AG04449 (cell line): ENCODE measurements at regions not wholly inside any gene's neighbourhood (a gene's known extent, or its start where the extent isn't known, plus 50 kb on each side); places are given as distances from the start of the nearest gene placed in this dataset.

ENCODE experiments used
- CTCF ChIA-PET: fragments of 350-600 bp; formaldehyde crosslinking; extraction: SDS; loops from one replicate; lab custom pipeline; 2021; ENCODE audit warnings: antibody characterized with exemption; lab: Yijun Ruan, JAX
- POLR2A ChIA-PET: fragments of 400-600, 350-600 bp; formaldehyde crosslinking; extraction: SDS; loops from one replicate; lab custom pipeline; 2020; ENCODE audit warnings: antibody characterized with exemption, inconsistent platforms; lab: Yijun Ruan, JAX
- DNase-seq: peaks from one replicate; pipeline ENCODE4 v3.0.0-alpha.2; 2010; ENCODE audit warnings: low read depth, low spot score
- H3K4me3 ChIP-seq: 2 replicates; pipeline ENCODE4 v1.5.1; 2011; ENCODE audit warnings: low read depth, mild to moderate bottlenecking, control low read depth, low read length
- CTCF ChIP-seq: IDR thresholded peaks from one replicate; pipeline ENCODE4 v1.5.1; 2011; ENCODE audit warnings: mild to moderate bottlenecking, moderate library complexity, low read length, control low read depth, inconsistent platforms; ENCODE audit not compliant: insufficient read depth; ENCODE audit errors: missing control alignments

DNA sequence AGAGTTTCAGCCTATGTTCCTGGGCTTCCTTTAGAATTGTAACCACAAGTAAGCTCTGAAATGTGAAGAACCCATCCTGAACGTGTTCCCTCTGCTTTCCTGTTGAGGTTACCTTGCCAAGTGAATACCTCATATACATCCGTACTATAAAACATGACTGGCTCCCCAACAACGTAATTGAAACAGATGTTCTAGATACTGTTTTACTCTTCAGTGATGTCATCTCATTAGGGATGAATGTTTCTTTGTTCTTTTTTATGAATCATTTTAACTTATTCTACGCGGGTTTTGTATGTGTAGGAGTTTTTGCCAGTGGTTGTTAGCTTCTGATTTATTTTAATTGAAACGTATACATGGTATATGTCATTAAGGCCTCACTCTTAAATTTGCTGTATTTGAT lies 166.8 kb downstream of the SAMD5 start:
- CTCF ChIA-PET, result interaction anchor here (1.7 kb wide), 1 partner anchor 21 kb away, joined by 4 read pairs; no protein-coding TSS in a partner anchor
- TF ChIP-seq CTCF, result no peak
- peak; percentile 55 for DNase-seq
- POLR2A ChIA-PET, result no interaction called here
- H3K4me3 ChIP-seq, result no peak overlapping the region

- ChIA-PET POLR2A (no interaction called here), CTCF (no interaction called here)
Measured at GRCh38 chr6:147676495-147677199, 168.2 kb downstream of the SAMD5 start.

GRCh38 chr6:147677647-147678046 lies 169.2 kb downstream of the SAMD5 start:
- TF ChIP-seq CTCF, result no peak
- DNase-seq, result no peak
- CTCF ChIA-PET, result no interaction called here
- POLR2A ChIA-PET, result no interaction called here
- no peak overlapping the region for H3K4me3 ChIP-seq

More at GRCh38 chr6:147676495-147677199, 168.2 kb downstream of the SAMD5 start:
- H3K4me3 ChIP-seq, result no peak overlapping the region
- TF ChIP-seq CTCF, result no peak
- DNase-seq, result no peak

DNA sequence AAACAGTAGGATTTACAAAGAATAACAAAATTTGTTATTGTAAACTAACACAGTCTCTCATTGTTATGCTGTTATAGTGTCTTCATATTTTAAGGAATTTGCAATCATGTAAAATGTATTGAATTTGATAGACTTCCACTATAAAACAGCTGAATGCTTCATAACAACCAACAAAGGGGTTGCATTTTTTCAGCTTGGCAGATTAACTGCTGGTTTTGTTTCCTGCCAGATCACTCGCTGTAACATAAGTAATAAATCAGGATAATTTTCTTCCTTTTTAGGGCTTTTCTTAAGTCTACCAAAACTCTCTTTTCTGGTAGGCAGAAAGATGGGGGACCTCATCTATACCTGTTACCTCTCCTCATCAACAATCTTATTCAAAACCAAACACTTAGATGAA lies 169.8 kb downstream of the SAMD5 start:
- CTCF ChIA-PET, result no interaction called here
- DNase-seq, result no peak
- TF ChIP-seq CTCF, result no peak
- POLR2A ChIA-PET, result no interaction called here
- H3K4me3 ChIP-seq, result no peak overlapping the region

DNA sequence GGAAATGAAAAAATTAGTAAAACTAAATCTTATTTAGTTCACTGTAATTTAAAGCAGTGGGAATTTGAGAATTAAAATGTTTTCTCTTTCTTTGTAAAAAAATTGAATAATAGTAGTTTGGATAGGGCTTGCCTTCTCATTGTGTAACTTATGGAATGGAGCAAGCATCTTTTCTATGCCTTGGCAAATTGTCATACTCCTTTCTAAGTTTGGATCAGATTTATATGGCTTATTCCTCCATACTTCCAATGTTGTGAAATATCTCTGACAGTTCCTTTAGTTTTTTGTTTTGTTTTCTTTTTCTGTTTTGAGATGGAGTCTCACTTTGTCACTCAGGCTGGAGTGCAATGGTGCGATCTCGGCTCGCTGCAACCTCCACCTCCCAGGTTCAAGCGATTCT lies 176.4 kb downstream of the SAMD5 start:
- DNase-seq, result no peak
- H3K4me3 ChIP-seq, result no peak overlapping the region
- TF ChIP-seq CTCF, result no peak
- POLR2A ChIA-PET, result no interaction called here
- CTCF ChIA-PET, result no interaction called here

DNA sequence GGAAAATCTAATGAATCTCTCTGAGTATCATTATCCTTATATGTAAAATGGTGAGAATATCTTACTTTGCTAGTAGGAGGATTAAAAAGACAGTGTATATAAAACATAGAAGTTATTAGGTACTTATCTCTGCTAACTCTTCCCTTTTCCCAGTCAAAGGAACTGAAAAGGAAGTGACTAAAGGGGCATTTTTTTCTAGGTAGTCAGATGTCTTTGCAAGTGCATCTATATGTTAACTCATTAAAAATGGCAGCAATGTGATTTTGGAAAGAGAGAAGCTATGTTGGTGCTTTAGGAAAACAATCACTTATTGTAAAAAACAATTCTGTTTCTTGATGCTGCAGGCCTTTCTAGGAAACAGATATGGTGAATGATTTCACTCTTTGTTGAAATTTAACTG lies 180.9 kb downstream of the SAMD5 start:
- ChIA-PET CTCF (no interaction called here), POLR2A (no interaction called here)
- no peak for TF ChIP-seq CTCF
- H3K4me3 ChIP-seq, result no peak overlapping the region
- no peak for DNase-seq
